Esophagus squamous epithelium (tissue), 5 donors: ENCODE measurements at regions not wholly inside any gene's neighbourhood (a gene's known extent, or its start where the extent isn't known, plus 50 kb on each side); places are given as distances from the start of the nearest gene placed in this dataset.

Source experiments
- DNase-seq: peaks from one replicate; lab custom pipeline; 2025; lab: John Stamatoyannopoulos, UW
- H3K27ac ChIP-seq, 4 donors: fragments of 200-600 bp; sonication (generic); one replicate each; pipeline ENCODE4 v1.5.1; 2016 to 2019; ENCODE audit warnings: mild to moderate bottlenecking in 1 of 4
- H3K27me3 ChIP-seq, 4 donors: fragments of 200-600 bp; sonication (generic); 1 replicate in 3 of 4; 2 replicates in 1 of 4; pipeline versions ENCODE4 v1.5.1 to v1.6.0; 2017 to 2021; ENCODE audit warnings: antibody characterized with exemption in 1 of 4
- H3K36me3 ChIP-seq, 3 donors: fragments of 200-600 bp; sonication (generic); one replicate each; pipeline ENCODE4 v1.5.1; 2016 to 2019
- H3K4me1 ChIP-seq, 3 donors: fragments of 200-600 bp; sonication (generic); one replicate each; pipeline ENCODE4 v1.5.1; 2017 to 2019
- H3K4me3 ChIP-seq, 4 donors: fragments of 200-600 bp; sonication (generic); 1 replicate in 3 of 4; 2 replicates in 1 of 4; pipeline ENCODE4 v1.5.1; 2016 to 2019; ENCODE audit warnings: mild to moderate bottlenecking in 2 of 4, moderate library complexity in 1 of 4
- H3K9me3 ChIP-seq, 3 donors: fragments of 200-600 bp; sonication (generic); one replicate each; pipeline ENCODE4 v1.5.1; 2016 to 2019
- CTCF ChIP-seq, 6 experiments: fragments of 450-650 bp in 4 of 6; fragments of 200-600 bp in 2 of 6; sonication (generic) in 2 of 6; IDR thresholded peaks; one replicate each; pipeline ENCODE4 v1.5.1; 2016 to 2019; ENCODE audit warnings: antibody characterized with exemption in 6 of 6, mild to moderate bottlenecking in 4 of 6, moderate library complexity in 4 of 6
- POLR2A ChIP-seq, 4 donors: fragments of 450-650 bp; IDR thresholded peaks; one replicate each; pipeline ENCODE4 v1.6.1; 2017; ENCODE audit warnings: antibody characterized with exemption in 4 of 4, mild to moderate bottlenecking in 4 of 4, moderate library complexity in 3 of 4
- WGBS, 2 donors: methylation state at CpG; one replicate each; pipeline ENCODE4 v1.1.5; 2018; 5-methylcytosine and 5-hydroxymethylcytosine counted together
- intact Hi-C: fragments of 100-400 bp; cut with DNase I; formaldehyde crosslinking; loops from one replicate; pipeline ENCODE4 v1.15.0; 2022
- donor health status: DM: yes; HTN: yes; CAD: no.

GRCh38 chr2:194090251-194090905 lies 1566.6 kb upstream of the SLC39A10 start:
- H3K9me3 ChIP-seq: peaks cover 0 to 7% (median 0%) of the 10 kb centered on the region in 3 donors
- no peaks in the 10 kb centered on the region for H3K27me3 ChIP-seq
- no peak overlapping the region for H3K27ac ChIP-seq
- intact Hi-C loops: no loop called here
- no peaks in the 10 kb centered on the region for H3K4me1 ChIP-seq
- TF ChIP-seq CTCF (IDR thresholded peaks at IDR 0.05) (no peak), POLR2A (IDR thresholded peaks at IDR 0.05) (no peak)
- DNase-seq: no peak
- no peak overlapping the region for H3K4me3 ChIP-seq
- WGBS, 2 donors: 71% methylated on average over 6 of the region's 32 CpGs; no CpG with 5 or more reads in 1 of the 2 donors
- no peaks in the 10 kb centered on the region for H3K36me3 ChIP-seq

- intact Hi-C loops: no loop called here
- Histone ChIP-seq H3K27ac (no peak overlapping the region), H3K36me3 (no peaks in the 10 kb centered on the region), H3K4me3 (no peak overlapping the region), H3K4me1 (no peaks in the 10 kb centered on the region), H3K27me3 (no peaks in the 10 kb centered on the region), H3K9me3 (peaks cover 0 to 7% (median 0%) of the 10 kb centered on the region in 3 donors)
- WGBS, 2 donors: 23 to 38% methylated on average over 2 of the region's 2 CpGs
- DNase-seq: no peak
- TF ChIP-seq POLR2A (IDR thresholded peaks at IDR 0.05) (no peak), CTCF (IDR thresholded peaks at IDR 0.05) (no peak)
These were observed 1569.7 kb upstream of the SLC39A10 start for GRCh38 chr2:194087089-194087958.

GRCh38 chr2:194086129-194086528 lies 1570.9 kb upstream of the SLC39A10 start:
- Histone ChIP-seq H3K27me3 (no peaks in the 10 kb centered on the region), H3K36me3 (no peaks in the 10 kb centered on the region), H3K9me3 (peaks cover 0 to 7% (median 0%) of the 10 kb centered on the region in 3 donors), H3K4me1 (no peaks in the 10 kb centered on the region), H3K27ac (no peak overlapping the region), H3K4me3 (no peak overlapping the region)
- DNase-seq: no peak
- TF ChIP-seq CTCF (IDR thresholded peaks at IDR 0.05): no peak
- no peak for TF ChIP-seq POLR2A (IDR thresholded peaks at IDR 0.05)
- 11 to 24% methylated on average over 1 of the region's 1 CpG for WGBS, 2 donors
- intact Hi-C loops: no loop called here

- no peaks in the 10 kb centered on the region for H3K36me3 ChIP-seq
- DNase-seq: no peak
- intact Hi-C loops: no loop called here
- H3K9me3 ChIP-seq: no peaks in the 10 kb centered on the region
- H3K27me3 ChIP-seq: no peaks in the 10 kb centered on the region
- no peak for TF ChIP-seq POLR2A (IDR thresholded peaks at IDR 0.05)
- no peak for TF ChIP-seq CTCF (IDR thresholded peaks at IDR 0.05)
- H3K4me1 ChIP-seq: no peaks in the 10 kb centered on the region
- WGBS, 2 donors: 32 to 49% methylated on average over 3 of the region's 3 CpGs
- no peak overlapping the region for H3K27ac ChIP-seq
- no peak overlapping the region for H3K4me3 ChIP-seq
These were observed 1577.0 kb upstream of the SLC39A10 start for GRCh38 chr2:194079989-194080388.

- H3K4me3 ChIP-seq: no peak overlapping the region
- H3K9me3 ChIP-seq: no peaks in the 10 kb centered on the region
- no peaks in the 10 kb centered on the region for H3K27me3 ChIP-seq
- DNase-seq: no peak
- no peak overlapping the region for H3K27ac ChIP-seq
- no peak for TF ChIP-seq CTCF (IDR thresholded peaks at IDR 0.05)
- no peak for TF ChIP-seq POLR2A (IDR thresholded peaks at IDR 0.05)
- no peaks in the 10 kb centered on the region for H3K36me3 ChIP-seq
- H3K4me1 ChIP-seq: no peaks in the 10 kb centered on the region
- intact Hi-C loops: no loop called here
These were observed 1579.7 kb upstream of the SLC39A10 start for GRCh38 chr2:194077366-194077765.
